GM21786 (cell line): ENCODE measurements at regions not wholly inside any gene's neighbourhood (a gene's known extent, or its start where the extent isn't known, plus 50 kb on each side); places are given as distances from the start of the nearest gene placed in this dataset.
A peak's percentile ranks its signal among the peaks of the same experiment; 100 is the strongest.
"Not testable (repeated sequence)": the region's sequence is repeated elsewhere in the genome, so short reads cannot be mapped to it uniquely, and the experiment has no call there.

Experiments used
- ATAC-seq: cut with Tn5 transposase; IDR thresholded peaks from one replicate; pipeline ENCODE4 v1.9.1; 2021; ENCODE audit not compliant: unreplicated experiment

- no peak for ATAC-seq
Observed at GRCh38 chr2:194345347-194345746, 1311.7 kb upstream of the SLC39A10 start.

- no peak for ATAC-seq
Observed at GRCh38 chr2:194343167-194343566, 1313.9 kb upstream of the SLC39A10 start.

- ATAC-seq: no peak
Observed at GRCh38 chr2:194332799-194333490, 1324.1 kb upstream of the SLC39A10 start.

GRCh38 chr2:194328456-194328855 lies 1328.6 kb upstream of the SLC39A10 start:
- ATAC-seq: no peak

- no peak for ATAC-seq
Observed at GRCh38 chr2:194327196-194327888, 1329.7 kb upstream of the SLC39A10 start.

GRCh38 chr2:194323740-194324139 lies 1333.3 kb upstream of the SLC39A10 start:
- ATAC-seq: no peak

GRCh38 chr2:194320520-194320919 lies 1336.5 kb upstream of the SLC39A10 start:
- no peak for ATAC-seq

- peak; percentile 86 for ATAC-seq
Observed at GRCh38 chr2:194319222-194319992, 1337.6 kb upstream of the SLC39A10 start.

- ATAC-seq: no peak
Observed at GRCh38 chr2:194314042-194314441, 1343.0 kb upstream of the SLC39A10 start.

- ATAC-seq: no peak
Observed at GRCh38 chr2:194304191-194304590, 1352.8 kb upstream of the SLC39A10 start.

- ATAC-seq: no peak
Observed at GRCh38 chr2:194301946-194302345, 1355.1 kb upstream of the SLC39A10 start.

- no peak for ATAC-seq
Observed at GRCh38 chr2:194294156-194294555, 1362.9 kb upstream of the SLC39A10 start.

- no peak for ATAC-seq
Observed at GRCh38 chr2:194291104-194291503, 1365.9 kb upstream of the SLC39A10 start.

- ATAC-seq: no peak
Observed at GRCh38 chr2:194289712-194290346, 1367.2 kb upstream of the SLC39A10 start.

GRCh38 chr2:194276667-194277066 lies 1380.4 kb upstream of the SLC39A10 start:
- ATAC-seq: not testable (repeated sequence)

- no peak for ATAC-seq
Observed at GRCh38 chr2:194271293-194271961, 1385.6 kb upstream of the SLC39A10 start.

GRCh38 chr2:194270648-194271047 lies 1386.4 kb upstream of the SLC39A10 start:
- no peak for ATAC-seq

GRCh38 chr2:194264586-194264985 lies 1392.4 kb upstream of the SLC39A10 start:
- ATAC-seq: no peak

- ATAC-seq: no peak
Observed at GRCh38 chr2:194260185-194260584, 1396.8 kb upstream of the SLC39A10 start.

GRCh38 chr2:194257095-194257494 lies 1399.9 kb upstream of the SLC39A10 start:
- no peak for ATAC-seq
